ENCODE measurements at regions not wholly inside any gene's neighbourhood (a gene's known extent, or its start where the extent isn't known, plus 50 kb on each side); places are given as distances from the start of the nearest gene placed in this dataset.

- H3K27me3 Mint-ChIP-seq (ENCODE audit: unreplicated experiment), result no peaks in the 10 kb centered on the region
- H3K4me3 Mint-ChIP-seq (ENCODE audit: unreplicated experiment), result peak overlapping the region; percentile 40
- no peak for TF ChIP-seq CTCF (IDR thresholded peaks at IDR 0.05)
- peak overlapping the region; percentile 98 for H3K27ac Mint-ChIP-seq (ENCODE audit: unreplicated experiment)
- no peaks in the 10 kb centered on the region for H3K9me3 Mint-ChIP-seq (ENCODE audit: unreplicated experiment)
- peaks cover 87% of the 10 kb centered on the region for H3K4me1 Mint-ChIP-seq (ENCODE audit: unreplicated experiment)
- H3K36me3 Mint-ChIP-seq (ENCODE audit: unreplicated experiment), result no peaks in the 10 kb centered on the region
- peak; percentile 97 for DNase-seq (ENCODE audit: extremely low spot score, unreplicated experiment)
Measured at GRCh38 chr6:157764178-157765068, 58.6 kb upstream of the SNX9 start.

- Mint-ChIP-seq H3K36me3 (ENCODE audit: unreplicated experiment) (no peaks in the 10 kb centered on the region), H3K9me3 (ENCODE audit: unreplicated experiment) (no peaks in the 10 kb centered on the region), H3K27me3 (ENCODE audit: unreplicated experiment) (no peaks in the 10 kb centered on the region), H3K4me1 (ENCODE audit: unreplicated experiment) (peaks cover 75% of the 10 kb centered on the region), H3K27ac (ENCODE audit: unreplicated experiment) (peak overlapping the region; percentile 74), H3K4me3 (ENCODE audit: unreplicated experiment) (no peak overlapping the region)
- DNase-seq (ENCODE audit: extremely low spot score, unreplicated experiment), result no peak
- no peak for TF ChIP-seq CTCF (IDR thresholded peaks at IDR 0.05)
Measured at GRCh38 chr6:157766901-157767774, 55.9 kb upstream of the SNX9 start.

- peak; percentile 62 for DNase-seq (ENCODE audit: extremely low spot score, unreplicated experiment)
- peaks cover 69% of the 10 kb centered on the region for H3K4me1 Mint-ChIP-seq (ENCODE audit: unreplicated experiment)
- no peaks in the 10 kb centered on the region for H3K9me3 Mint-ChIP-seq (ENCODE audit: unreplicated experiment)
- no peaks in the 10 kb centered on the region for H3K27me3 Mint-ChIP-seq (ENCODE audit: unreplicated experiment)
- H3K4me3 Mint-ChIP-seq (ENCODE audit: unreplicated experiment), result no peak overlapping the region
- H3K36me3 Mint-ChIP-seq (ENCODE audit: unreplicated experiment), result no peaks in the 10 kb centered on the region
- TF ChIP-seq CTCF (IDR thresholded peaks at IDR 0.05), result no peak
- peak overlapping the region; percentile 63 for H3K27ac Mint-ChIP-seq (ENCODE audit: unreplicated experiment)
Measured at GRCh38 chr6:157767775-157768156, 55.3 kb upstream of the SNX9 start.

- Mint-ChIP-seq H3K27me3 (ENCODE audit: unreplicated experiment) (no peaks in the 10 kb centered on the region), H3K9me3 (ENCODE audit: unreplicated experiment) (no peaks in the 10 kb centered on the region), H3K27ac (ENCODE audit: unreplicated experiment) (peak overlapping the region; percentile 63), H3K4me3 (ENCODE audit: unreplicated experiment) (no peak overlapping the region), H3K4me1 (ENCODE audit: unreplicated experiment) (peaks cover 65% of the 10 kb centered on the region), H3K36me3 (ENCODE audit: unreplicated experiment) (no peaks in the 10 kb centered on the region)
- no peak for DNase-seq (ENCODE audit: extremely low spot score, unreplicated experiment)
- TF ChIP-seq CTCF (IDR thresholded peaks at IDR 0.05), result no peak
Measured at GRCh38 chr6:157768304-157768703, 54.7 kb upstream of the SNX9 start.

Measured in osteocyte (in vitro differentiated cells).